Raji (cell line): ENCODE measurements at regions not wholly inside any gene's neighbourhood (a gene's known extent, or its start where the extent isn't known, plus 50 kb on each side); places are given as distances from the start of the nearest gene placed in this dataset.

Experiments used
- POLR2A ChIP-seq: IDR thresholded peaks from 2 replicates; pipeline ENCODE4 v1.6.1; 2011; ENCODE audit warnings: low read depth, low read length, control low read depth; ENCODE audit not compliant: insufficient read depth

GRCh38 chr10:35857860-35858259, 215.8 kb upstream of the FZD8 start:
- no peak for TF ChIP-seq POLR2A

- no peak for TF ChIP-seq POLR2A
These were observed 213.3 kb upstream of the FZD8 start for GRCh38 chr10:35855155-35855947.

- TF ChIP-seq POLR2A, result no peak
These were observed 212.6 kb upstream of the FZD8 start for GRCh38 chr10:35854661-35855060.

- TF ChIP-seq POLR2A, result no peak
These were observed 210.6 kb upstream of the FZD8 start for GRCh38 chr10:35852721-35853120.

- no peak for TF ChIP-seq POLR2A
These were observed 206.3 kb upstream of the FZD8 start for GRCh38 chr10:35848412-35848811.

GRCh38 chr10:35844686-35845085, 202.6 kb upstream of the FZD8 start:
- no peak for TF ChIP-seq POLR2A

- TF ChIP-seq POLR2A, result no peak
These were observed 201.6 kb upstream of the FZD8 start for GRCh38 chr10:35843524-35844181.

GRCh38 chr10:35838054-35838453, 196.0 kb upstream of the FZD8 start:
- TF ChIP-seq POLR2A, result no peak

- no peak for TF ChIP-seq POLR2A
These were observed 193.4 kb upstream of the FZD8 start for GRCh38 chr10:35835545-35835944.

GRCh38 chr10:35834877-35835494, 192.9 kb upstream of the FZD8 start:
- TF ChIP-seq POLR2A, result no peak

GRCh38 chr10:35827783-35828182, 185.7 kb upstream of the FZD8 start:
- TF ChIP-seq POLR2A, result no peak

GRCh38 chr10:35824704-35825103, 182.6 kb upstream of the FZD8 start:
- TF ChIP-seq POLR2A, result no peak

GRCh38 chr10:35822316-35822715, 180.2 kb upstream of the FZD8 start:
- TF ChIP-seq POLR2A, result no peak

GRCh38 chr10:35821339-35821911, 179.3 kb upstream of the FZD8 start:
- peak; percentile 44; the same call in 1 of the 2 replicates for TF ChIP-seq POLR2A

- no peak for TF ChIP-seq POLR2A
These were observed 177.6 kb upstream of the FZD8 start for GRCh38 chr10:35819736-35820135.

GRCh38 chr10:35819011-35819410, 176.9 kb upstream of the FZD8 start:
- TF ChIP-seq POLR2A, result no peak
